Panc1 (cell line): ENCODE measurements at regions not wholly inside any gene's neighbourhood (a gene's known extent, or its start where the extent isn't known, plus 50 kb on each side); places are given as distances from the start of the nearest gene placed in this dataset.

Experiments used
- ATAC-seq: fragments of 200-7000 bp; cut with Tn5 transposase; 2 replicates; pipeline ENCODE4 v1.9.1; 2020; ENCODE audit warnings: mild to moderate bottlenecking, moderate library complexity
- BruUV-seq: library from RNA; stranded (reverse); fragments of 400-500 nt; replicated peaks from 2 replicates; lab custom pipeline; 2021; lab: Mats Ljungman, UMichigan
- CTCF ChIA-PET: fragments of 300-600 bp; sonication (Branson Sonifier 250); formaldehyde crosslinking; loops from one replicate; lab custom pipeline; 2022; ENCODE audit warnings: antibody characterized with exemption; lab: Charles Lee
- POLR2A ChIA-PET: fragments of 300-600 bp; sonication (Branson Sonifier 250); formaldehyde crosslinking; loops from one replicate; lab custom pipeline; 2022; ENCODE audit warnings: antibody characterized with exemption; lab: Charles Lee
- DNase-seq: peaks from one replicate; pipeline ENCODE4 v3.0.0-alpha.2; 2010; ENCODE audit warnings: low read depth, low spot score
- H3K27ac ChIP-seq: 2 replicates; pipeline ENCODE4 v1.5.1; 2011; ENCODE audit warnings: mild to moderate bottlenecking, low read length, inconsistent platforms
- H3K27me3 ChIP-seq: fragments of 200-500 bp; sonication (Bioruptor generic); 2 replicates; pipeline ENCODE4 v1.6.0; 2014; ENCODE audit warnings: low read length, inconsistent platforms; ENCODE audit not compliant: control insufficient read depth, insufficient read depth
- H3K36me3 ChIP-seq: fragments of 200-500 bp; sonication (Bioruptor generic); 2 replicates; pipeline ENCODE4 v1.5.1; 2014; ENCODE audit warnings: inconsistent platforms, mild to moderate bottlenecking, low read length, moderate library complexity; ENCODE audit not compliant: control insufficient read depth, insufficient read depth
- H3K4me1 ChIP-seq: 2 replicates; pipeline ENCODE4 v1.5.1; 2011; ENCODE audit warnings: inconsistent platforms, mild to moderate bottlenecking, low read length, moderate library complexity; ENCODE audit not compliant: control insufficient read depth, insufficient read depth
- H3K4me3 ChIP-seq, 2 experiments: 2 replicates each; pipeline ENCODE4 v1.5.1; 2011 to 2012; ENCODE audit warnings: low read depth in 2 of 2, low read length in 2 of 2, mild to moderate bottlenecking in 2 of 2, inconsistent platforms in 1 of 2, moderate library complexity in 1 of 2
- H3K9me3 ChIP-seq: fragments of 200-500 bp; sonication (Bioruptor generic); 2 replicates; pipeline ENCODE4 v1.5.1; 2014; ENCODE audit warnings: low read depth, mild to moderate bottlenecking, inconsistent platforms, low read length, moderate library complexity; ENCODE audit not compliant: control insufficient read depth, insufficient read depth
- POLR2AphosphoS5 ChIP-seq: IDR thresholded peaks from 2 replicates; pipeline ENCODE4 v1.6.1; 2012; ENCODE audit warnings: mild to moderate bottlenecking, low read depth, low read length, moderate library complexity
- SIN3A ChIP-seq: IDR thresholded peaks from 2 replicates; pipeline ENCODE4 v1.6.1; 2012; ENCODE audit warnings: low read depth, mild to moderate bottlenecking, low read length, moderate library complexity, borderline replicate concordance; ENCODE audit not compliant: insufficient read depth
- TCF7L2 ChIP-seq: IDR thresholded peaks from 2 replicates; pipeline ENCODE4 v1.6.1; 2011; ENCODE audit warnings: mild to moderate bottlenecking, low read depth, low read length, inconsistent platforms
- in situ Hi-C: cut with HindIII; loops from 2 replicates; pipeline ENCODE4 v1.10.0; 2016; ENCODE audit warnings: low sequenced_read_pairs, low pct_unique_long_range_greater_than_20kb
- intact Hi-C: fragments of 100-400 bp; cut with micrococcal nuclease; formaldehyde crosslinking; loops from one replicate; pipeline ENCODE4 v1.10.0; 2022; ENCODE audit not compliant: unreplicated experiment
- TF ChIP-seq, protein P1 (sequence below), 2 experiments: IDR thresholded peaks; 2 replicates each; pipeline ENCODE4 v1.6.1; 2011 to 2012; ENCODE audit warnings: low read depth in 2 of 2, control low read depth in 1 of 2, low read length in 1 of 2, mild to moderate bottlenecking in 1 of 2, moderate library complexity in 1 of 2; ENCODE audit not compliant: insufficient read depth in 1 of 2
- TF ChIP-seq, protein P2 (sequence below): fragments of 450-650 bp; IDR thresholded peaks from 2 replicates; pipeline ENCODE4 v1.5.1; 2017; ENCODE audit warnings: mild to moderate bottlenecking

DNA sequence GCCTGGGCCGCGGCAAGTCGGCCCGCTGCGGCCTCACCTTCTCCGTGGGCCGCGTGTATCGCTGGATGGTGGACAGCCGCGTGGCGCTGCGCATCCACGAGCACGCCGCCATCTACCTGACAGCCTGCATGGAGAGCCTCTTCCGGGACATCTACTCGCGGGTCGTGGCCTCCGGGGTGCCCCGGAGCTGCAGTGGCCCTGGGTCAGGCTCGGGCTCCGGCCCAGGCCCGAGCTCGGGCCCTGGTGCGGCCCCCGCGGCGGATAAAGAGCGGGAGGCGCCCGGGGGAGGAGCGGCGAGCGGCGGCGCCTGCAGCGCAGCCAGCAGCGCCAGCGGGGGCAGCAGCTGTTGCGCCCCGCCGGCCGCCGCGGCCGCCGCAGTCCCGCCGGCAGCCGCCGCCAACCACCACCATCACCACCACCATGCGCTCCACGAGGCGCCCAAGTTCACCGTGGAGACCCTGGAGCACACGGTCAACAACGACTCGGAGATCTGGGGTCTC, 226.2 kb upstream of the CRY1 start:
- BruUV-seq, result no TSS peak
- intact Hi-C loops, result no loop called here

DNA sequence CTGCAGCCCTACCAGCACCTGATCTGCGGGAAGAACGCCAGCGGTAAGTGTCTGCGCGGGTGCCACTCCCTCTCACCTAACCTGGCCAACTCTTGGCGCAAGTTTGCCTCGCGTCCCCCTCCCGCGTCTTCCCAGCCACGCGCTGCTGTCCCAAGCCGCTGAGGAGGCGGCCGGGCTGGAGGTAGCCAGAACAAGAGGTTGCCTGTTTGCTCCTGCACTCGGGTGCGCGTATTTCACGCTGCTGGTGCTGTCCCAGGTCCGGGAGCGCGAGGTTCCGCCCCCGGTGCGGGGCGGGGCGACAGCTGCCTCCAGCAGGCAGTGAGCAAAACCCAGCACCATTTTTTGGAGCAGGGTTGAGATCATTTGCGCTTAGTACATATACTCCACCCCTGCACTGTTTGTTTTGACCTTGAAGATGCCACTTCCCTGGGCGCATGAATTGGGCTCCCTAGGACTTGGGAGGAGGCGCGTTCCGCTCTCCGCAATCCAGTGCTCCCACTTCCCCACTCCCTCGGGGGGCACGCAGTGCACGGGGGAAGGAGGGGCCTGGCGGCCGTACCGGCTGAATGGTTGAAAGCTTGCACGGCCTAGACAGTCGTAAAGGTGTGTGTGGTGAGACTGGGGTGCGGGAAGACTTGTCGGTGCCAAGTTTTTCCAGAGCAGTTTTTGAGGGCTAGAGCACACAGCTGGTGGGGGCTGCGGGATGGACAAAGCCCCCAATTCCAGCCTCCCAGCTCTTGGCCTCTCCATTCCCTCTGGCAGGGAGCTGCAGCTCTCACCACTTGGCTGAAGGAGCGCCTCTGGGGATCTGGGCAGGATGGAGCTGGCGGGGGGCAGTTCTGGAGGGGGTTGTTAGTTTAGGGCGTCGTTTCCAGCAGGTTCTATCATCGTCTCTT, 226.9 kb upstream of the CRY1 start:
- CTCF ChIA-PET, result no interaction called here
- ATAC-seq (peak; percentile 42), DNase-seq (no peak)
- intact Hi-C loops (no loop called here), in situ Hi-C loops (no loop called here)
- no peak for TF ChIP-seq SIN3A
- TF ChIP-seq, protein P1, sequence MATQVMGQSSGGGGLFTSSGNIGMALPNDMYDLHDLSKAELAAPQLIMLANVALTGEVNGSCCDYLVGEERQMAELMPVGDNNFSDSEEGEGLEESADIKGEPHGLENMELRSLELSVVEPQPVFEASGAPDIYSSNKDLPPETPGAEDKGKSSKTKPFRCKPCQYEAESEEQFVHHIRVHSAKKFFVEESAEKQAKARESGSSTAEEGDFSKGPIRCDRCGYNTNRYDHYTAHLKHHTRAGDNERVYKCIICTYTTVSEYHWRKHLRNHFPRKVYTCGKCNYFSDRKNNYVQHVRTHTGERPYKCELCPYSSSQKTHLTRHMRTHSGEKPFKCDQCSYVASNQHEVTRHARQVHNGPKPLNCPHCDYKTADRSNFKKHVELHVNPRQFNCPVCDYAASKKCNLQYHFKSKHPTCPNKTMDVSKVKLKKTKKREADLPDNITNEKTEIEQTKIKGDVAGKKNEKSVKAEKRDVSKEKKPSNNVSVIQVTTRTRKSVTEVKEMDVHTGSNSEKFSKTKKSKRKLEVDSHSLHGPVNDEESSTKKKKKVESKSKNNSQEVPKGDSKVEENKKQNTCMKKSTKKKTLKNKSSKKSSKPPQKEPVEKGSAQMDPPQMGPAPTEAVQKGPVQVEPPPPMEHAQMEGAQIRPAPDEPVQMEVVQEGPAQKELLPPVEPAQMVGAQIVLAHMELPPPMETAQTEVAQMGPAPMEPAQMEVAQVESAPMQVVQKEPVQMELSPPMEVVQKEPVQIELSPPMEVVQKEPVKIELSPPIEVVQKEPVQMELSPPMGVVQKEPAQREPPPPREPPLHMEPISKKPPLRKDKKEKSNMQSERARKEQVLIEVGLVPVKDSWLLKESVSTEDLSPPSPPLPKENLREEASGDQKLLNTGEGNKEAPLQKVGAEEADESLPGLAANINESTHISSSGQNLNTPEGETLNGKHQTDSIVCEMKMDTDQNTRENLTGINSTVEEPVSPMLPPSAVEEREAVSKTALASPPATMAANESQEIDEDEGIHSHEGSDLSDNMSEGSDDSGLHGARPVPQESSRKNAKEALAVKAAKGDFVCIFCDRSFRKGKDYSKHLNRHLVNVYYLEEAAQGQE (IDR thresholded peaks at IDR 0.05; ENCODE audit: insufficient read depth in 1 of 2, low read depth in 2 of 2, low read length in 1 of 2), result no peak
- TF ChIP-seq, protein P2, sequence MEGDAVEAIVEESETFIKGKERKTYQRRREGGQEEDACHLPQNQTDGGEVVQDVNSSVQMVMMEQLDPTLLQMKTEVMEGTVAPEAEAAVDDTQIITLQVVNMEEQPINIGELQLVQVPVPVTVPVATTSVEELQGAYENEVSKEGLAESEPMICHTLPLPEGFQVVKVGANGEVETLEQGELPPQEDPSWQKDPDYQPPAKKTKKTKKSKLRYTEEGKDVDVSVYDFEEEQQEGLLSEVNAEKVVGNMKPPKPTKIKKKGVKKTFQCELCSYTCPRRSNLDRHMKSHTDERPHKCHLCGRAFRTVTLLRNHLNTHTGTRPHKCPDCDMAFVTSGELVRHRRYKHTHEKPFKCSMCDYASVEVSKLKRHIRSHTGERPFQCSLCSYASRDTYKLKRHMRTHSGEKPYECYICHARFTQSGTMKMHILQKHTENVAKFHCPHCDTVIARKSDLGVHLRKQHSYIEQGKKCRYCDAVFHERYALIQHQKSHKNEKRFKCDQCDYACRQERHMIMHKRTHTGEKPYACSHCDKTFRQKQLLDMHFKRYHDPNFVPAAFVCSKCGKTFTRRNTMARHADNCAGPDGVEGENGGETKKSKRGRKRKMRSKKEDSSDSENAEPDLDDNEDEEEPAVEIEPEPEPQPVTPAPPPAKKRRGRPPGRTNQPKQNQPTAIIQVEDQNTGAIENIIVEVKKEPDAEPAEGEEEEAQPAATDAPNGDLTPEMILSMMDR, result no peak
- TF ChIP-seq POLR2AphosphoS5, result no peak
- TF ChIP-seq TCF7L2, result no peak
- Histone ChIP-seq H3K4me3 (peak overlapping the region in 1 of 2 experiments; percentile 11; a peak in 1 of 4 replicates), H3K27me3 (peaks cover 31% of the 10 kb centered on the region), H3K4me1 (no peaks in the 10 kb centered on the region; the same call in 1 of the 2 replicates), H3K27ac (no peak overlapping the region), H3K36me3 (no peaks in the 10 kb centered on the region), H3K9me3 (no peaks in the 10 kb centered on the region)
- POLR2A ChIA-PET, result interaction anchor here (0.7 kb wide), 1 partner anchor 27 kb away, joined by 3 read pairs; no protein-coding TSS in a partner anchor
- no TSS peak for BruUV-seq

More for the DNA sequence above, 226.2 kb upstream of the CRY1 start:
- CTCF ChIA-PET, result interaction anchor here (0.6 kb wide), 1 partner anchor 122 kb away, joined by 4 read pairs; no protein-coding TSS in a partner anchor
- Histone ChIP-seq H3K9me3 (no peaks in the 10 kb centered on the region), H3K36me3 (no peaks in the 10 kb centered on the region), H3K27me3 (peaks cover 30% of the 10 kb centered on the region), H3K27ac (no peak overlapping the region), H3K4me1 (no peaks in the 10 kb centered on the region; the same call in 1 of the 2 replicates), H3K4me3 (peak overlapping the region in 1 of 2 experiments; percentile 11; a peak in 2 of 4 replicates)
- POLR2A ChIA-PET, result interaction anchor here (0.6 kb wide), 1 partner anchor 1208 kb away, joined by 6 read pairs; no protein-coding TSS in a partner anchor
- ATAC-seq, result peak; percentile 17; the same call in 1 of the 2 replicates
- TF ChIP-seq SIN3A, result no peak
- TF ChIP-seq, protein P2, result no peak
- no peak for TF ChIP-seq POLR2AphosphoS5
- TF ChIP-seq, protein P1 (IDR thresholded peaks at IDR 0.05; ENCODE audit: insufficient read depth in 1 of 2, low read depth in 2 of 2, low read length in 1 of 2), result no peak
- no peak for TF ChIP-seq TCF7L2
- in situ Hi-C loops, result no loop called here
- DNase-seq, result no peak
